Kidney (tissue), 13 donors: ENCODE measurements at regions not wholly inside any gene's neighbourhood (a gene's known extent, or its start where the extent isn't known, plus 50 kb on each side); places are given as distances from the start of the nearest gene placed in this dataset.
"Not testable (repeated sequence)": the region's sequence is repeated elsewhere in the genome, so short reads cannot be mapped to it uniquely, and the experiment has no call there.

Experiments
- DNase-seq, 5 donors: peaks; one replicate each; pipeline ENCODE4 v3.0.0-alpha.2; 2013 to 2020
- FAIRE-seq: peaks from 2 replicates; lab custom pipeline; 2012; peaks lifted over from hg19 to GRCh38; lab: Jason Lieb, UNC
- H3K27ac ChIP-seq, 2 donors: one replicate each; pipeline ENCODE4 v1.7.0; 2013; ENCODE audit warnings: low read depth in 2 of 2, low read length in 2 of 2, inconsistent platforms in 1 of 2
- H3K27me3 ChIP-seq: one replicate; pipeline ENCODE4 v1.7.1; 2013; ENCODE audit warnings: low read length, inconsistent platforms; ENCODE audit not compliant: control insufficient read depth, insufficient read depth
- H3K36me3 ChIP-seq, 3 donors: one replicate each; pipeline versions ENCODE4 v1.7.0 to v1.7.1; 2013; ENCODE audit warnings: low read length in 3 of 3, control low read depth in 1 of 3, inconsistent platforms in 1 of 3; ENCODE audit not compliant: insufficient read depth in 3 of 3, control insufficient read depth in 2 of 3
- H3K4me1 ChIP-seq, 3 donors: one replicate each; pipeline versions ENCODE4 v1.7.0 to v1.7.1; 2013; ENCODE audit warnings: low read length in 3 of 3, inconsistent platforms in 1 of 3, low read depth in 1 of 3; ENCODE audit not compliant: control insufficient read depth in 2 of 3, insufficient read depth in 2 of 3
- H3K4me3 ChIP-seq, 3 donors: one replicate each; pipeline versions ENCODE4 v1.7.0 to v1.8.1; 2013; ENCODE audit warnings: low read length in 3 of 3, control low read depth in 1 of 3, inconsistent platforms in 1 of 3
- H3K9ac ChIP-seq, 3 donors: one replicate each; pipeline versions ENCODE4 v1.7.0 to v1.7.1; 2013; ENCODE audit warnings: low read length in 3 of 3, control low read depth in 1 of 3, inconsistent platforms in 1 of 3
- H3K9me3 ChIP-seq, 3 donors: one replicate each; pipeline versions ENCODE4 v1.7.0 to v1.7.1; 2013; ENCODE audit warnings: low read length in 3 of 3, control low read depth in 1 of 3, inconsistent platforms in 1 of 3; ENCODE audit not compliant: control insufficient read depth in 2 of 3, insufficient read depth in 1 of 3
- intact Hi-C: fragments of 100-400 bp; cut with DNase I; formaldehyde crosslinking; loops from one replicate; pipeline ENCODE4 v1.11.1; 2022
- TF ChIP-seq, protein P1 (sequence below): IDR thresholded peaks from 3 replicates; pipeline ENCODE4 v1.5.1; 2012; ENCODE audit warnings: mild to moderate bottlenecking, moderate library complexity, borderline replicate concordance; ENCODE audit not compliant: insufficient read depth; ENCODE audit errors: extremely low read depth
- donor health status: control.
- donor health status: control.
- donor health status: control.
- donor health status: control.
- donor health status: control.
- donor health status: DM: yes; HTN: yes; CAD: no.
- donor health status: Normal renal cell carcinoma (clear cell type).

DNA sequence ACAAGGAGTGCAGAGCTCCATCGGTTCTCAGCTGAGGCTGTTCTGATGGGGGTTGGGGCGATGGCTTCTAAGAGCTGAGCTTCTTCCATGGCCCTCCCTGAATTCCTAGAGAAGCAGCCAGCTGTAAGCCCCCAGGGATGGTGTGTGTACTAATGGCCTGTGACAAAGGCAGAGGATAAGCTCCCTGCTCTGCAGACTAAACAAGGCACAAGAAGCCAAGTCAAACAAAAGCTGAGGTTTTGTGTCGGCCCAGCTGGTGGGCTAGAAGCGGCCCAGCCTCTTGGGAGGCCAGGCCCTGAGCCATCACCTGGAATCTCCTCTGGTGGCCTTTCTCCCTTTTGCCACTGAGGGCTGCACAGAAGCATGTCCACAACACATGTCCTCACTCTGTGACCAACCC lies 75.0 kb upstream of the XPA start:
- no peak overlapping the region for H3K9ac ChIP-seq
- TF ChIP-seq, protein P1, sequence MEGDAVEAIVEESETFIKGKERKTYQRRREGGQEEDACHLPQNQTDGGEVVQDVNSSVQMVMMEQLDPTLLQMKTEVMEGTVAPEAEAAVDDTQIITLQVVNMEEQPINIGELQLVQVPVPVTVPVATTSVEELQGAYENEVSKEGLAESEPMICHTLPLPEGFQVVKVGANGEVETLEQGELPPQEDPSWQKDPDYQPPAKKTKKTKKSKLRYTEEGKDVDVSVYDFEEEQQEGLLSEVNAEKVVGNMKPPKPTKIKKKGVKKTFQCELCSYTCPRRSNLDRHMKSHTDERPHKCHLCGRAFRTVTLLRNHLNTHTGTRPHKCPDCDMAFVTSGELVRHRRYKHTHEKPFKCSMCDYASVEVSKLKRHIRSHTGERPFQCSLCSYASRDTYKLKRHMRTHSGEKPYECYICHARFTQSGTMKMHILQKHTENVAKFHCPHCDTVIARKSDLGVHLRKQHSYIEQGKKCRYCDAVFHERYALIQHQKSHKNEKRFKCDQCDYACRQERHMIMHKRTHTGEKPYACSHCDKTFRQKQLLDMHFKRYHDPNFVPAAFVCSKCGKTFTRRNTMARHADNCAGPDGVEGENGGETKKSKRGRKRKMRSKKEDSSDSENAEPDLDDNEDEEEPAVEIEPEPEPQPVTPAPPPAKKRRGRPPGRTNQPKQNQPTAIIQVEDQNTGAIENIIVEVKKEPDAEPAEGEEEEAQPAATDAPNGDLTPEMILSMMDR = no peak
- FAIRE-seq (no peak), DNase-seq (no peak)
- no peaks in the 10 kb centered on the region for H3K36me3 ChIP-seq
- no peak overlapping the region for H3K27ac ChIP-seq
- no peaks in the 10 kb centered on the region for H3K9me3 ChIP-seq
- intact Hi-C loops = no loop called here
- no peaks in the 10 kb centered on the region for H3K27me3 ChIP-seq
- H3K4me1 ChIP-seq = no peaks in the 10 kb centered on the region
- H3K4me3 ChIP-seq = no peak overlapping the region

DNA sequence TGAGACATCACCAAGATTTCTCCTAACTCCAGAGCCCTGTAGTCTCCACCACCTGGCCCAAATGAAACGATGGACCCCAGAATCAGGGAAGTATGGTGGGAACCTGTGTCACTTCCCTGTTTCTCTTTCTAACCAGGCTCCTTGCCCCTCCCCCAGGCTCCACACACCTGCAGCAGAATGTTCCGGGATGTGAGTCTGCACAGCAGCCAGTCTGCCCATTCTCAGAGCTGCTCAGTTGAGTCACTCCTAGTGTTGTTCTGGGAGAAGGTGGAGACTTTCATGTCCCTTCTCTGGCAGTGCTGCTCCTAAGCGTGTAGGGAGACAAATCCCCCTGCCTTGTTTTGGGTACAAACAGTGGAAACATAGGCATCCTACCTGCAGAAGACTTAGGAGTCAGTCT lies 76.0 kb upstream of the XPA start:
- Histone ChIP-seq H3K4me1 (no peaks in the 10 kb centered on the region), H3K27me3 (no peaks in the 10 kb centered on the region), H3K27ac (no peak overlapping the region), H3K36me3 (no peaks in the 10 kb centered on the region), H3K9ac (no peak overlapping the region), H3K4me3 (no peak overlapping the region), H3K9me3 (no peaks in the 10 kb centered on the region)
- DNase-seq (no peak), FAIRE-seq (no peak)
- intact Hi-C loops = no loop called here
- TF ChIP-seq, protein P1 = no peak

DNA sequence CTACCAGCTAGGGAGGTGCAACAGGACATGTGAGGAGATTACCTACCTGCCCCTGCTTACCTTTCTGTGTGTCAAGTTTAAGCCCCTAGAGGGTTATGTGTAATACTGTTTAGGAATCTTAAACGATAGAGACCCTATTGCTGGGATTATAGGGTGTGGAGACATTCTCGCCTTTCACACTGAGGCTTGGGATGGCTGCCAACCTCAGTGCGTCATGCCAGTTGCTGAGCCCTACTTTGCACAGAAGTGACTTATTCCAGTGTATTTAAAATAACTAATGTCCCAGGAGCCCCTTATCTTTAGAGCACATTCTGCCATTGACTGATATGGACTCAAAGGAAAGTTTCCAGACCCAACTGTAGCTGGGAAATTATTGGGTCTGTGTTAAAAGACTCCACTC lies 76.6 kb upstream of the XPA start:
- FAIRE-seq (no peak), DNase-seq (no peak)
- Histone ChIP-seq H3K27ac (no peak overlapping the region), H3K27me3 (no peaks in the 10 kb centered on the region), H3K4me1 (no peaks in the 10 kb centered on the region), H3K36me3 (no peaks in the 10 kb centered on the region), H3K4me3 (no peak overlapping the region), H3K9ac (no peak overlapping the region), H3K9me3 (peaks cover 0 to 5% (median 0%) of the 10 kb centered on the region in 3 donors)
- TF ChIP-seq, protein P1 = no peak
- intact Hi-C loops = no loop called here

DNA sequence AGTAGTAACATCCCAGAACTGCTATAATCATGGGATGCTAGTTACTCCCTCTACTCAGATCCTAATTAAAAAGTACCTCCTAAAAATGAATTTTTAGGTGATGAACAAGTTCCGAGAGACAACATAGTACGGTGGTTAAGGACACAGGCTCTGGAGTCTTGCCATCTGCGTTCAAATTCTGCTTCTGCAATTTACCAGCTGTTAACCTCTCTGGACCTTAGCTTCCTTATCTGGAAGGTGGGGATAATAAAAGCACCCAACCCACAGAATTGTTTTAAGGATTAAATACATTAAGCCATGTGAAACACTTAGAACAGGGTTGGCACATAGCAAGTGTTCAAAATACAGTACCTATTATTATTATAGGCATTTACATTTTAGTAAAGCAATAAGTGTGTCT lies 77.5 kb upstream of the XPA start:
- H3K4me1 ChIP-seq = no peaks in the 10 kb centered on the region
- peaks cover 0 to 7% (median 0%) of the 10 kb centered on the region in 3 donors for H3K9me3 ChIP-seq
- H3K27ac ChIP-seq = no peak overlapping the region
- no peak overlapping the region for H3K9ac ChIP-seq
- TF ChIP-seq, protein P1 = no peak
- no peaks in the 10 kb centered on the region for H3K36me3 ChIP-seq
- no peaks in the 10 kb centered on the region for H3K27me3 ChIP-seq
- intact Hi-C loops = no loop called here
- DNase-seq (no peak), FAIRE-seq (no peak)
- H3K4me3 ChIP-seq = no peak overlapping the region

DNA sequence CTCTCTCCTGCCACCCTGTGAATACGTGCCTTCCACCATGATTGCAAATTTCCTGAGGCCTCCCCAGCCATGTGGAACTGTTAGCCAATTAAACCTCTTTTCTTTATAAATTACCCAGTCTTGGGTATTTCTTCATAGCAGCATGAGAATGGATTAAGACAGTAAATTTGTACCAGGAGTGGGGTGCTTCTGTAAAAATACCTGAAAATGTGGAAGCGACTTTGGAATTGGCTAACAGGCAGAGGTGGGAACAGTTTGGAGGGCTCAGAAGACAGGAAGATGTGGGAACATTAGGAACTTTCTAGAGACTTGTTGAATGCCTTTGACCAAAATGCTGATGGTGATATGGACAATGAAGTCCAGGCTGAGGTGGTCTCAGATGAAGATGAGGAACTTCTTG lies 74.3 kb upstream of the FOXE1 start:
- not testable (repeated sequence) for FAIRE-seq

More for the DNA sequence above, 74.3 kb upstream of the FOXE1 start:
- H3K4me1 ChIP-seq, H3K36me3 ChIP-seq, H3K4me3 ChIP-seq, DNase-seq, H3K27me3 ChIP-seq, H3K9me3 ChIP-seq, H3K9ac ChIP-seq, intact Hi-C loops, H3K27ac ChIP-seq: not testable (repeated sequence)
